ENCODE measurements at regions not wholly inside any gene's neighbourhood (a gene's known extent, or its start where the extent isn't known, plus 50 kb on each side); places are given as distances from the start of the nearest gene placed in this dataset.

DNA sequence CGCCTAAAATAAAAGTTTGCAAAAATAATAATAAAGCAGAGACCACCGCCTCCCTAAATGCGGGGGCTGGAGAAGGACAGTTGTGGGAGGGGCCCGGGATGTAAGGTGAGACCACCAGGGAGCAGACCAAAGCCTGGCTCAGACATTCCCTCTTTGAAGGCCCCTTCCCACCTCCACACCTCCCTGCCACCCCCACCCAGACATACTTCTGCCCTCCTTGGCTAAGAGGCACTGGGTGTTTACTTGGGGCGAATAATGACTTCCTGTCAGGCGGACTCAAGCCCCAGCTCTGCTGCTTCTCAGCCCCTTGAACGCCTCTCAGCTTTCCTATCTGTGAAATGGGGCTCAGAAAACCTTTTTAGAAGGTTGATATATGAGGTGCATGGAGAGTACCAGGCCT is 58.8 kb upstream of the GGTA1 start:
- no peak for TF ChIP-seq CTCF (IDR thresholded peaks at IDR 0.05)
- TF ChIP-seq POLR2A (IDR thresholded peaks at IDR 0.05) = no peak
